ENCODE measurements at regions not wholly inside any gene's neighbourhood (a gene's known extent, or its start where the extent isn't known, plus 50 kb on each side); places are given as distances from the start of the nearest gene placed in this dataset.

GRCh38 chr1:194102607-194103006, 916.2 kb upstream of the B3GALT2 start:
- Histone ChIP-seq H3K9me3 (ENCODE audit: insufficient read depth, low read length, severe bottlenecking) (no peaks in the 10 kb centered on the region), H3K36me3 (ENCODE audit: insufficient read depth, low read length) (no peaks in the 10 kb centered on the region), H3K4me3 (ENCODE audit: low read depth in 1 of 2, low read length in 2 of 2) (no peak overlapping the region), H3K27ac (ENCODE audit: low read length) (no peak overlapping the region), H3K4me1 (ENCODE audit: insufficient read depth, low read length) (no peaks in the 10 kb centered on the region), H3K79me2 (ENCODE audit: insufficient read depth, low read length) (no peaks in the 10 kb centered on the region), H3K4me2 (ENCODE audit: insufficient read depth, low read length) (no peak overlapping the region), H3K27me3 (ENCODE audit: insufficient read depth, low read length, poor library complexity) (no peaks in the 10 kb centered on the region), H4K20me1 (ENCODE audit: insufficient read depth, low read length) (no peaks in the 10 kb centered on the region), H2AFZ (ENCODE audit: low read depth, low read length) (no peak overlapping the region), H3K9ac (ENCODE audit: low read depth, low read length) (no peak overlapping the region)
- no peak for DNase-seq
- TF ChIP-seq EZH2 (IDR thresholded peaks at IDR 0.05; ENCODE audit: borderline replicate concordance, low read depth, low read length, severe bottlenecking) = no peak
- no peak for TF ChIP-seq CTCF (IDR thresholded peaks at IDR 0.05; ENCODE audit: borderline replicate concordance, extremely low read depth, low read length, poor library complexity, severe bottlenecking)
- no peak for ATAC-seq (ENCODE audit: insufficient read depth, low read depth)

GRCh38 chr1:194084755-194085154, 898.3 kb upstream of the B3GALT2 start:
- H3K9ac ChIP-seq (ENCODE audit: low read depth, low read length) = no peak overlapping the region
- no peak for TF ChIP-seq EZH2 (IDR thresholded peaks at IDR 0.05; ENCODE audit: borderline replicate concordance, low read depth, low read length, severe bottlenecking)
- TF ChIP-seq CTCF (IDR thresholded peaks at IDR 0.05; ENCODE audit: borderline replicate concordance, extremely low read depth, low read length, poor library complexity, severe bottlenecking) = no peak
- no peak overlapping the region for H3K27ac ChIP-seq (ENCODE audit: low read length)
- no peak for DNase-seq
- no peaks in the 10 kb centered on the region for H3K4me1 ChIP-seq (ENCODE audit: insufficient read depth, low read length)
- no peaks in the 10 kb centered on the region for H3K27me3 ChIP-seq (ENCODE audit: insufficient read depth, low read length, poor library complexity)
- H2AFZ ChIP-seq (ENCODE audit: low read depth, low read length) = no peak overlapping the region
- no peaks in the 10 kb centered on the region for H3K9me3 ChIP-seq (ENCODE audit: insufficient read depth, low read length, severe bottlenecking)
- H3K4me3 ChIP-seq (ENCODE audit: low read depth in 1 of 2, low read length in 2 of 2) = no peak overlapping the region
- no peaks in the 10 kb centered on the region for H3K36me3 ChIP-seq (ENCODE audit: insufficient read depth, low read length)
- ATAC-seq (ENCODE audit: insufficient read depth, low read depth) = no peak
- no peaks in the 10 kb centered on the region for H3K79me2 ChIP-seq (ENCODE audit: insufficient read depth, low read length)
- no peaks in the 10 kb centered on the region for H4K20me1 ChIP-seq (ENCODE audit: insufficient read depth, low read length)
- no peak overlapping the region for H3K4me2 ChIP-seq (ENCODE audit: insufficient read depth, low read length)

- Histone ChIP-seq H3K27me3 (ENCODE audit: insufficient read depth, low read length, poor library complexity) (no peaks in the 10 kb centered on the region), H3K27ac (ENCODE audit: low read length) (no peak overlapping the region), H3K9me3 (ENCODE audit: insufficient read depth, low read length, severe bottlenecking) (no peaks in the 10 kb centered on the region), H4K20me1 (ENCODE audit: insufficient read depth, low read length) (no peaks in the 10 kb centered on the region), H3K4me1 (ENCODE audit: insufficient read depth, low read length) (no peaks in the 10 kb centered on the region), H3K4me2 (ENCODE audit: insufficient read depth, low read length) (no peak overlapping the region), H3K9ac (ENCODE audit: low read depth, low read length) (no peak overlapping the region), H3K79me2 (ENCODE audit: insufficient read depth, low read length) (no peaks in the 10 kb centered on the region), H3K36me3 (ENCODE audit: insufficient read depth, low read length) (no peaks in the 10 kb centered on the region), H3K4me3 (ENCODE audit: low read depth in 1 of 2, low read length in 2 of 2) (no peak overlapping the region), H2AFZ (ENCODE audit: low read depth, low read length) (no peak overlapping the region)
- ATAC-seq (ENCODE audit: insufficient read depth, low read depth) (no peak), DNase-seq (no peak)
- TF ChIP-seq EZH2 (IDR thresholded peaks at IDR 0.05; ENCODE audit: borderline replicate concordance, low read depth, low read length, severe bottlenecking) (no peak), CTCF (IDR thresholded peaks at IDR 0.05; ENCODE audit: borderline replicate concordance, extremely low read depth, low read length, poor library complexity, severe bottlenecking) (no peak)
Measured at GRCh38 chr1:194081444-194081843, 895.0 kb upstream of the B3GALT2 start.

- no peaks in the 10 kb centered on the region for H3K4me1 ChIP-seq (ENCODE audit: insufficient read depth, low read length)
- DNase-seq = no peak
- no peaks in the 10 kb centered on the region for H3K27me3 ChIP-seq (ENCODE audit: insufficient read depth, low read length, poor library complexity)
- H3K9me3 ChIP-seq (ENCODE audit: insufficient read depth, low read length, severe bottlenecking) = no peaks in the 10 kb centered on the region
- no peaks in the 10 kb centered on the region for H3K36me3 ChIP-seq (ENCODE audit: insufficient read depth, low read length)
- H3K27ac ChIP-seq (ENCODE audit: low read length) = no peak overlapping the region
- ATAC-seq (ENCODE audit: insufficient read depth, low read depth) = no peak
- no peak overlapping the region for H2AFZ ChIP-seq (ENCODE audit: low read depth, low read length)
- H3K9ac ChIP-seq (ENCODE audit: low read depth, low read length) = no peak overlapping the region
- H4K20me1 ChIP-seq (ENCODE audit: insufficient read depth, low read length) = no peaks in the 10 kb centered on the region
- TF ChIP-seq CTCF (IDR thresholded peaks at IDR 0.05; ENCODE audit: borderline replicate concordance, extremely low read depth, low read length, poor library complexity, severe bottlenecking) (no peak), EZH2 (IDR thresholded peaks at IDR 0.05; ENCODE audit: borderline replicate concordance, low read depth, low read length, severe bottlenecking) (no peak)
- no peaks in the 10 kb centered on the region for H3K79me2 ChIP-seq (ENCODE audit: insufficient read depth, low read length)
- H3K4me3 ChIP-seq (ENCODE audit: low read depth in 1 of 2, low read length in 2 of 2) = no peak overlapping the region
- no peak overlapping the region for H3K4me2 ChIP-seq (ENCODE audit: insufficient read depth, low read length)
Measured at GRCh38 chr1:194080826-194081225, 894.4 kb upstream of the B3GALT2 start.
